K562 (cell line): ENCODE measurements at regions not wholly inside any gene's neighbourhood (a gene's known extent, or its start where the extent isn't known, plus 50 kb on each side); places are given as distances from the start of the nearest gene placed in this dataset.

Source experiments
- ATAC-seq: fragments of 200-7000 bp; cut with Tn5 transposase; 3 replicates; pipeline ENCODE4 v1.9.1; 2020; ENCODE audit warnings: moderate library complexity
- BruUV-seq: library from RNA; stranded (reverse); fragments of 400-500 nt; replicated peaks from 2 replicates; lab custom pipeline; 2021; lab: Mats Ljungman, UMichigan
- CTCF ChIA-PET: fragments of 300-600 bp; formaldehyde crosslinking; extraction: SDS; loops from one replicate; lab custom pipeline; 2021; ENCODE audit warnings: low intra/inter-chr PET ratio; lab: Yijun Ruan, JAX
- POLR2A ChIA-PET: fragments of 300-600, 350-650 bp; sonication (Branson Sonifier 250); formaldehyde crosslinking; extraction: SDS; loops from one replicate; lab custom pipeline; 2021; ENCODE audit warnings: antibody characterized with exemption, inconsistent platforms; lab: Yijun Ruan, JAX
- DNase-seq, 4 experiments: peaks; one replicate each; pipeline versions ENCODE4 v3.0.0 to v3.0.0-alpha.2; 2011 to 2018; ENCODE audit warnings: low spot score in 3 of 4, mixed read lengths in 3 of 4; ENCODE audit errors: extremely low read depth in 1 of 4
- FAIRE-seq: peaks from 2 replicates; lab custom pipeline; 2011; peaks lifted over from hg19 to GRCh38; lab: Jason Lieb, UNC
- H2AFZ ChIP-seq: 2 replicates; pipeline ENCODE4 v1.6.0; 2011; ENCODE audit warnings: low read depth, low read length, control low read depth, inconsistent platforms
- H3K27ac ChIP-seq: fragments of 200-600 bp; 3 replicates; pipeline ENCODE4 v1.8.0; 2011; ENCODE audit warnings: low read depth, mild to moderate bottlenecking, control low read depth, inconsistent platforms, low read length, moderate library complexity, mixed read lengths; ENCODE audit errors: extremely low read depth
- H3K27me3 ChIP-seq, 2 experiments: fragments of 300-600 bp in 1 of 2; 2 replicates in 1 of 2; 3 replicates in 1 of 2; pipeline versions ENCODE4 v1.6.0 to v1.8.0; 2011; ENCODE audit warnings: inconsistent platforms in 2 of 2, low read length in 2 of 2, mild to moderate bottlenecking in 1 of 2, mixed read lengths in 1 of 2, moderate library complexity in 1 of 2; ENCODE audit not compliant: control insufficient read depth in 2 of 2, insufficient read depth in 2 of 2
- H3K36me3 ChIP-seq: fragments of 300-600 bp; 3 replicates; pipeline ENCODE4 v1.8.0; 2011; ENCODE audit warnings: mild to moderate bottlenecking, low read length, inconsistent platforms; ENCODE audit not compliant: control insufficient read depth, insufficient read depth
- H3K4me1 ChIP-seq, 2 experiments: fragments of 200-600 bp in 1 of 2; replicated peaks in 1 of 2; 2 replicates in 1 of 2; 3 replicates in 1 of 2; pipeline versions ENCODE4 v1.5.1 to v1.8.0; 2011; ENCODE audit warnings: inconsistent platforms in 2 of 2, low read length in 2 of 2, mild to moderate bottlenecking in 1 of 2, mixed read lengths in 1 of 2, moderate library complexity in 1 of 2; ENCODE audit not compliant: control insufficient read depth in 2 of 2, insufficient read depth in 2 of 2
- H3K4me2 ChIP-seq: 2 replicates; pipeline ENCODE4 v1.6.1; 2011; ENCODE audit warnings: low read length, control low read depth, inconsistent platforms, mixed read lengths; ENCODE audit not compliant: insufficient read depth
- H3K4me3 ChIP-seq: fragments of 200-600 bp; sonication (generic), shearing (Covaris generic); 2 replicates; pipeline ENCODE4 v1.5.1; 2016; ENCODE audit warnings: control low read depth, inconsistent platforms
- H3K79me2 ChIP-seq: fragments of 200-600 bp; 3 replicates; pipeline ENCODE4 v1.8.0; 2011; ENCODE audit warnings: low read length, inconsistent platforms; ENCODE audit not compliant: control insufficient read depth, insufficient read depth
- H3K9ac ChIP-seq, 2 experiments: 2 replicates each; pipeline versions ENCODE4 v1.6.0 to v1.6.1; 2011; ENCODE audit warnings: low read depth in 2 of 2, low read length in 2 of 2, control low read depth in 1 of 2, inconsistent platforms in 1 of 2, mild to moderate bottlenecking in 1 of 2, mixed read lengths in 1 of 2; ENCODE audit not compliant: insufficient read depth in 1 of 2
- H3K9me1 ChIP-seq: one replicate; pipeline ENCODE4 v1.6.0; 2011; ENCODE audit warnings: inconsistent platforms, mild to moderate bottlenecking, low read length, moderate library complexity; ENCODE audit not compliant: control insufficient read depth, insufficient read depth
- H3K9me3 ChIP-seq: replicated peaks from 2 replicates; pipeline ENCODE4 v1.5.1; 2011; ENCODE audit warnings: low read depth, low read length, inconsistent platforms; ENCODE audit not compliant: control insufficient read depth, insufficient read depth
- H4K20me1 ChIP-seq: replicated peaks from 2 replicates; pipeline ENCODE4 v1.6.1; 2011; ENCODE audit warnings: low read length, inconsistent platforms, mixed read lengths; ENCODE audit not compliant: control insufficient read depth, insufficient read depth
- ARHGAP35 ChIP-seq: fragments of 450-650 bp; IDR thresholded peaks from 2 replicates; pipeline ENCODE4 v1.6.1; 2018; ENCODE audit not compliant: partially characterized antibody
- CBX8 ChIP-seq: fragments of 200-600 bp; sonication (generic); IDR thresholded peaks from 2 replicates; pipeline ENCODE4 v1.6.1; 2012; ENCODE audit warnings: borderline replicate concordance, mixed run types, low read depth, mild to moderate bottlenecking, moderate library complexity, mixed read lengths, low read length, control low read depth, inconsistent platforms; ENCODE audit not compliant: poor library complexity, severe bottlenecking; ENCODE audit errors: extremely low read depth
- FOS ChIP-seq: IDR thresholded peaks from 3 replicates; pipeline ENCODE4 v1.6.1; 2011; ENCODE audit not compliant: insufficient read length; ENCODE audit errors: extremely low read depth
- HDGF ChIP-seq: fragments of 450-650 bp; IDR thresholded peaks from 2 replicates; pipeline ENCODE4 v1.6.1; 2016
- HMG20A ChIP-seq: fragments of 450-650 bp; formaldehyde crosslinking; conservative IDR thresholded peaks from 2 replicates; pipeline ENCODE4 v1.4.0; 2020; ENCODE audit warnings: mild to moderate bottlenecking, mixed read lengths
- HMG20B ChIP-seq: fragments of 250-450 bp; sonication (Bioruptor Pico); IDR thresholded peaks from 2 replicates; pipeline ENCODE4 v1.5.0; 2021; ENCODE audit warnings: mild to moderate bottlenecking
- KHSRP ChIP-seq: fragments of 450-650 bp; IDR thresholded peaks from 2 replicates; pipeline ENCODE4 v1.6.1; 2017
- MAFG ChIP-seq: fragments of 450-650 bp; conservative IDR thresholded peaks from 2 replicates; pipeline ENCODE4 v1.6.1; 2016; ENCODE audit warnings: missing genetic modification characterization, missing compliant biosample characterization
- MCM5 ChIP-seq: fragments of 450-650 bp; IDR thresholded peaks from 2 replicates; pipeline ENCODE4 v1.6.1; 2016; ENCODE audit warnings: low read depth
- MEF2D ChIP-seq: conservative IDR thresholded peaks from 2 replicates; pipeline ENCODE4 v1.6.1; 2016; ENCODE audit warnings: low read depth, missing genetic modification characterization, missing compliant biosample characterization
- MITF ChIP-seq: IDR thresholded peaks from 2 replicates; pipeline ENCODE4 v1.6.1; 2014; ENCODE audit warnings: antibody characterized with exemption
- NCOA6 ChIP-seq: fragments of 450-650 bp; IDR thresholded peaks from 2 replicates; pipeline ENCODE4 v1.6.1; 2017; ENCODE audit warnings: mild to moderate bottlenecking
- NFE2 ChIP-seq: IDR thresholded peaks from 2 replicates; pipeline ENCODE4 v1.6.1; 2014; ENCODE audit warnings: antibody characterized with exemption, low read depth
- PHB2 ChIP-seq: fragments of 450-650 bp; IDR thresholded peaks from 2 replicates; pipeline ENCODE4 v1.6.1; 2017; ENCODE audit warnings: low read depth
- PHF8 ChIP-seq: fragments of 200-600 bp; sonication (generic); IDR thresholded peaks from 2 replicates; pipeline ENCODE4 v1.6.1; 2012; ENCODE audit warnings: mixed run types, mild to moderate bottlenecking, inconsistent platforms, low read length, moderate library complexity, borderline replicate concordance
- RFX7 ChIP-seq: fragments of 250-450 bp; sonication (Bioruptor Pico); IDR thresholded peaks from 2 replicates; pipeline ENCODE4 v1.5.1; 2021; ENCODE audit warnings: mild to moderate bottlenecking
- USF2 ChIP-seq: sonication (generic); formaldehyde crosslinking; IDR thresholded peaks from 2 replicates; pipeline ENCODE4 v1.5.0; 2020; ENCODE audit warnings: missing genetic modification reagents
- ZBTB9 ChIP-seq: fragments of 450-650 bp; formaldehyde crosslinking; IDR thresholded peaks from 2 replicates; pipeline ENCODE4 v1.4.0; 2020; ENCODE audit warnings: mild to moderate bottlenecking, moderate library complexity
- ZNF384 ChIP-seq: IDR thresholded peaks from 2 replicates; pipeline ENCODE4 v1.6.1; 2012; ENCODE audit warnings: low read depth, low read length, improper control_type of control experiment
- WGBS: fragments of 100-300 bp; shearing (Covaris generic); methylation state at CpG from one replicate; pipeline ENCODE4 v1.1.6; 2016; ENCODE audit warnings: low coverage, mixed read lengths; ENCODE audit not compliant: insufficient coverage; ENCODE audit errors: missing lambda C conversion rate; 5-methylcytosine and 5-hydroxymethylcytosine counted together
- in situ Hi-C: fragments of 300-500 bp; cut with MboI; formaldehyde crosslinking; loops from 4 replicates; pipeline ENCODE4 v1.15.0; 2018; ENCODE audit warnings: inconsistent platforms, mixed read lengths
- intact Hi-C: fragments of 100-400 bp; cut with micrococcal nuclease; formaldehyde crosslinking; loops from 2 replicates; pipeline ENCODE4 v1.14.2; 2022

- H3K27me3 ChIP-seq = no peaks in the 10 kb centered on the region
- no peaks in the 10 kb centered on the region for H3K9me3 ChIP-seq
- BruUV-seq = no TSS peak
- POLR2A ChIA-PET = no interaction called here
- in situ Hi-C loops (no loop called here), intact Hi-C loops (no loop called here)
- no peak overlapping the region for H3K4me3 ChIP-seq
- no peak overlapping the region for H3K27ac ChIP-seq
- H3K4me2 ChIP-seq = no peak overlapping the region
- DNase-seq (no peak), ATAC-seq (no peak), FAIRE-seq (no peak)
- no peaks in the 10 kb centered on the region for H4K20me1 ChIP-seq
- WGBS = 21% methylated on average over 4 of the region's 4 CpGs
- no peaks in the 10 kb centered on the region for H3K36me3 ChIP-seq
- TF ChIP-seq RFX7 (CRISPR knock-in tag) (no peak), HMG20B (no peak), ZBTB9 (CRISPR knock-in tag) (no peak), MEF2D (no peak), MITF (no peak), NFE2 (no peak), HDGF (no peak), MCM5 (no peak), HMG20A (no peak), USF2 (no peak), PHF8 (no peak), ZNF384 (no peak), CBX8 (no peak), MAFG (tag) (no peak), PHB2 (no peak), FOS (no peak), NCOA6 (no peak), KHSRP (no peak), ARHGAP35 (no peak)
- TF ChIP-seq, all 486 proteins: peak for 0
- Histone ChIP-seq H3K9ac (no peak overlapping the region), H2AFZ (no peak overlapping the region), H3K4me1 (no peaks in the 10 kb centered on the region; a peak in 1 of 5 replicates), H3K79me2 (no peaks in the 10 kb centered on the region), H3K9me1 (no peaks in the 10 kb centered on the region)
- CTCF ChIA-PET = no interaction called here
Measured at GRCh38 chr5:124996023-124996763, 249.8 kb upstream of the ZNF608 start.
